Choroid plexus epithelial cell (primary cell): ENCODE measurements at regions not wholly inside any gene's neighbourhood (a gene's known extent, or its start where the extent isn't known, plus 50 kb on each side); places are given as distances from the start of the nearest gene placed in this dataset.

Experiments used
- DNase-seq: peaks from one replicate; pipeline ENCODE4 v3.0.0-alpha.2; 2010; ENCODE audit warnings: low read depth
- H3K4me3 ChIP-seq: 2 replicates; pipeline ENCODE4 v1.5.1; 2011; ENCODE audit warnings: low read depth, mild to moderate bottlenecking, control low read depth, low read length, moderate library complexity
- TF ChIP-seq, protein P1 (sequence below): conservative IDR thresholded peaks from 2 replicates; pipeline ENCODE4 v1.5.1; 2011; ENCODE audit warnings: low read depth, mild to moderate bottlenecking, control low read depth, inconsistent platforms, low read length, moderate library complexity

- H3K4me3 ChIP-seq = no peak overlapping the region
These were observed 213.9 kb upstream of the ISX start for GRCh38 chr22:34851918-34852662.

GRCh38 chr22:34855471-34855870 lies 210.5 kb upstream of the ISX start:
- TF ChIP-seq, protein P1, sequence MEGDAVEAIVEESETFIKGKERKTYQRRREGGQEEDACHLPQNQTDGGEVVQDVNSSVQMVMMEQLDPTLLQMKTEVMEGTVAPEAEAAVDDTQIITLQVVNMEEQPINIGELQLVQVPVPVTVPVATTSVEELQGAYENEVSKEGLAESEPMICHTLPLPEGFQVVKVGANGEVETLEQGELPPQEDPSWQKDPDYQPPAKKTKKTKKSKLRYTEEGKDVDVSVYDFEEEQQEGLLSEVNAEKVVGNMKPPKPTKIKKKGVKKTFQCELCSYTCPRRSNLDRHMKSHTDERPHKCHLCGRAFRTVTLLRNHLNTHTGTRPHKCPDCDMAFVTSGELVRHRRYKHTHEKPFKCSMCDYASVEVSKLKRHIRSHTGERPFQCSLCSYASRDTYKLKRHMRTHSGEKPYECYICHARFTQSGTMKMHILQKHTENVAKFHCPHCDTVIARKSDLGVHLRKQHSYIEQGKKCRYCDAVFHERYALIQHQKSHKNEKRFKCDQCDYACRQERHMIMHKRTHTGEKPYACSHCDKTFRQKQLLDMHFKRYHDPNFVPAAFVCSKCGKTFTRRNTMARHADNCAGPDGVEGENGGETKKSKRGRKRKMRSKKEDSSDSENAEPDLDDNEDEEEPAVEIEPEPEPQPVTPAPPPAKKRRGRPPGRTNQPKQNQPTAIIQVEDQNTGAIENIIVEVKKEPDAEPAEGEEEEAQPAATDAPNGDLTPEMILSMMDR = no peak
- no peak for DNase-seq
- no peak overlapping the region for H3K4me3 ChIP-seq

More at GRCh38 chr22:34851918-34852662, 213.9 kb upstream of the ISX start:
- TF ChIP-seq, protein P1 = no peak
- no peak for DNase-seq

DNA sequence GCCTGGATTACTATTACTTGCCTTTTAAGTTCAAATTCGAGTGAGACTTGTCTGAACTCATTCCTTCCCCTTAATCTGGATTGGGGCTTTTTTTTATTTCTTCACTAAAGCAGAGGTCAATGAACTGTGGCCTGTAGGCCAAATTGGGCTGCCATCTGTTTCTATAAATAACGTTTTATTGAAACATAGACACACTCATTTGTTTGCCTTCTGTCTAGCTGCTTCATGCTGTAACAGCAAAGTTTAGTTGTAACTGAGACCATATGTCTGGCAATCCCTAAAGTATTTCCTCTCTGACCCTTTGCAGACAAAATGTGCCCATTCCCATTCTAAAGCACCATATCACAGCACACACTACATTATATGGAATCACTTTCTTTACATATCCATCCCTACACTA lies 207.9 kb upstream of the ISX start:
- no peak overlapping the region for H3K4me3 ChIP-seq
- no peak for DNase-seq
- TF ChIP-seq, protein P1 = no peak

DNA sequence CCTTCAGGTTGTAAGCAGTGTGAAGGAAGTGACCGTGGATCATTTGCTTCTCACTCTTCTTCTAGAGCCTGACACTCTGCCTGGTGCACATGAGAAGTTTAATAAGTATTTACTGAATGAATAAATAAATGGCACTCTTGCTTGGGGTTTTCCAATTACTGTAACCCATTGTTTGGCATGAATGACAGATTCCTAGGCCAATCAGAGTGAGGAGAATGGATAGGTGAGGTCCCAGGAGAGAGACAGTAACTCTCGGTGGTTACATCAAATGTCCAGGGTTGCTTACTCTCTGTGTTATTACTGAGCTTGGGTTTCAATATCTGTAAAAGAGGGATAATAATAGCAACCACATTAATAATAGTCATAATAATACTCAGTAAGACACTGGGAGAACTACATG lies 204.2 kb upstream of the ISX start:
- no peak for DNase-seq
- TF ChIP-seq, protein P1 = no peak
- H3K4me3 ChIP-seq = no peak overlapping the region

DNA sequence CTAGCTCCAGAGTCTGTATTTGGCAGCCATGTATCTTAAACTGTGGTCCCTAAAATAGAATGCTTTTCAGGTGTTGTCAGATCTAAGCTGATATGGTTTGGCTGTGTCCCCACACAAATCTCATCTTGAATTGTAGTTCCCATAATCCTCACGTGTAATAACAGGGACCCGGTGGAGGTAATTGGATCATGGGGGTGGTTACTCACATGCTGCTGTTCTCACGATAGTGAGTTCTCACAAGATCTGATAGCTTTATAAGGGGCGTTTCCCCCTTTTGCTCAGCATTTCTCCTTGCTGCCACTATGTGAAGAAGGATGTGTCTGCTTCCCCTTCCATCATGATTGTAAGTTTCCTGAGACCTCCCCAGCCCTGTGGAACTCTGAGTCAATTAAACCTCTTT lies 199.9 kb upstream of the ISX start:
- no peak for DNase-seq
- TF ChIP-seq, protein P1 = no peak
- no peak overlapping the region for H3K4me3 ChIP-seq

DNA sequence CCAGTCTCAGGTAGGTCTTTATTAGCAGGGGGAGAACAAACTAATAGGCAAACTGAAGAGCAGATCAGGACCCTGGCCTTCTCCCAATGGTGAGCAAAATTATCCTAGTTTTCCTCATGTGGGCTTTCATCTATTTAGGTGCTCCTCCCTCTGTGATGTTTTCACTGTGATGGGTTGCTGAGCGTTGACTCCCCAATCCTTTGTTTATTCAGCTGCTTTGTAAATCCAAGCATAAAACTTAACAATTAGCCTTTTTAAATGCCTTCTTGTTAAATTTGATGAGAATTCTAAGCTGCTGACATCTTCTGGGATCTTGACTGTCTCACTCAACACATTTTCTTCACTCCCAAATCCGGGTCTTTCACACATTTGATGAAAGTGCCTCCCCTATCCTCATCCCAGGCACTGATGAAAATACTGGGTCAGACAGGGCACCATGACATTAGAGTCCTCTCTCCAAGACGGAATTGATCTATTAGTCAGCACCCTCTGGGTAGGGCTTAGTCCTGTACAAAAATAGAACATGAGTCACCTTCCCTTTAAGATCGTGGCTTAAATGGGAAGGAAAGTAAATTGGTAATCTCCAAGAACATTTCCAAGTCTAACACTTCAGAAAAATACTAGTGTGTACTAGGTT lies 199.3 kb upstream of the ISX start:
- DNase-seq = peak; percentile 1

More for the DNA sequence above, 199.3 kb upstream of the ISX start:
- TF ChIP-seq, protein P1 = no peak
- H3K4me3 ChIP-seq = no peak overlapping the region
